ENCODE measurements at regions not wholly inside any gene's neighbourhood (a gene's known extent, or its start where the extent isn't known, plus 50 kb on each side); places are given as distances from the start of the nearest gene placed in this dataset.

GRCh38 chr5:93800988-93801811 lies 59.8 kb upstream of the POU5F2 start:
- peak; percentile 56 to 80; a peak in 5 of 6 replicates for ATAC-seq
- TF ChIP-seq EP300 (IDR thresholded peaks at IDR 0.05) = no peak
- TF ChIP-seq FOSB (CRISPR knock-in tag; IDR thresholded peaks at IDR 0.05) = no peak
- no peak for TF ChIP-seq JUN (IDR thresholded peaks at IDR 0.05)
- TF ChIP-seq SMC3 (IDR thresholded peaks at IDR 0.05) = peak; percentile 89
- TF ChIP-seq CTCF (IDR thresholded peaks at IDR 0.05) = peak; percentile 93
- TF ChIP-seq RAD21 (conservative IDR thresholded peaks at IDR 0.05 in 1 of 2, IDR thresholded peaks at IDR 0.05 in 1 of 2) = peak; percentile 87 to 90
- CTCF ChIA-PET = interaction anchor here (0.5 to 2.8 kb wide), 35 partner anchors 9 to 1493 kb away, joined by 3 to 25 read pairs (median 3); partner anchors contain the start of gene NR2F1-AS1
- no peaks in the 10 kb centered on the region for H3K9me3 ChIP-seq
- peaks cover 12% of the 10 kb centered on the region for H3K4me1 ChIP-seq
- POLR2A ChIA-PET = no interaction called here
- peak in 1 of 2 experiments; percentile 60 for DNase-seq (ENCODE audit: low read depth in 1 of 2, low spot score in 1 of 2)
- peak; percentile 76 for FAIRE-seq
- H3K4me2 ChIP-seq = peak overlapping the region; percentile 65
- H3K27ac ChIP-seq = 0 out of 6 replicates have a peak overlapping the region, but pooled peaks of 1 of the 2 experiments have one; percentile 11
- WGBS (ENCODE audit: missing lambda C conversion rate) = 0% methylated on average over 2 of the region's 2 CpGs
- H3K4me3 ChIP-seq = no peak overlapping the region; the same call in 2 of the 3 replicates

GRCh38 chr5:93794954-93795353 lies 53.6 kb upstream of the POU5F2 start:
- no peak for ATAC-seq

More at GRCh38 chr5:93794954-93795353, 53.6 kb upstream of the POU5F2 start:
- Histone ChIP-seq H3K4me1 (peaks cover 9% of the 10 kb centered on the region), H3K27ac (peak overlapping the region in 1 of 2 experiments; percentile 58; a peak in 2 of 6 replicates), H3K4me2 (peak overlapping the region; percentile 24; the same call in 2 of the 3 replicates), H3K9me3 (no peaks in the 10 kb centered on the region), H3K4me3 (no peak overlapping the region)
- 86% methylated on average over 4 of the region's 5 CpGs for WGBS (ENCODE audit: missing lambda C conversion rate)
- ChIA-PET POLR2A (no interaction called here), CTCF (interaction anchor here (0.6 kb wide), 1 partner anchor 213 kb away, joined by 4 read pairs; no protein-coding TSS in a partner anchor)
- no peak for TF ChIP-seq PHF8 (IDR thresholded peaks at IDR 0.05; ENCODE audit: borderline replicate concordance, low read depth)
- TF ChIP-seq ELK1 (IDR thresholded peaks at IDR 0.05; ENCODE audit: low read depth, low read length) = no peak
- TF ChIP-seq FOXS1 (CRISPR knock-in tag; IDR thresholded peaks at IDR 0.05) = no peak
- TF ChIP-seq CBX8 (IDR thresholded peaks at IDR 0.05) = no peak
- no peak for TF ChIP-seq ATOH8 (CRISPR knock-in tag; IDR thresholded peaks at IDR 0.05; ENCODE audit: low read depth)
- TF ChIP-seq MAZ (IDR thresholded peaks at IDR 0.05; ENCODE audit: borderline replicate concordance, low read depth, low read length) = no peak
- TF ChIP-seq CHD4 (IDR thresholded peaks at IDR 0.05; ENCODE audit: borderline replicate concordance) = no peak
- TF ChIP-seq POLR2AphosphoS2 (conservative IDR thresholded peaks at IDR 0.05; ENCODE audit: low read length) = no peak
- TF ChIP-seq REST (IDR thresholded peaks at IDR 0.05) = no peak
- TF ChIP-seq TFCP2L1 (CRISPR knock-in tag; IDR thresholded peaks at IDR 0.05) = no peak
- no peak for TF ChIP-seq SREBF2 (IDR thresholded peaks at IDR 0.05)
- TF ChIP-seq ZFP36 (IDR thresholded peaks at IDR 0.05; ENCODE audit: borderline replicate concordance, partially characterized antibody) = no peak
- DNase-seq (ENCODE audit: low read depth in 1 of 2, low spot score in 1 of 2) (peak in 1 of 2 experiments; percentile 31), FAIRE-seq (no peak)
